ENCODE measurements at regions not wholly inside any gene's neighbourhood (a gene's known extent, or its start where the extent isn't known, plus 50 kb on each side); places are given as distances from the start of the nearest gene placed in this dataset.
"Not testable (repeated sequence)": the region's sequence is repeated elsewhere in the genome, so short reads cannot be mapped to it uniquely, and the experiment has no call there.

DNA sequence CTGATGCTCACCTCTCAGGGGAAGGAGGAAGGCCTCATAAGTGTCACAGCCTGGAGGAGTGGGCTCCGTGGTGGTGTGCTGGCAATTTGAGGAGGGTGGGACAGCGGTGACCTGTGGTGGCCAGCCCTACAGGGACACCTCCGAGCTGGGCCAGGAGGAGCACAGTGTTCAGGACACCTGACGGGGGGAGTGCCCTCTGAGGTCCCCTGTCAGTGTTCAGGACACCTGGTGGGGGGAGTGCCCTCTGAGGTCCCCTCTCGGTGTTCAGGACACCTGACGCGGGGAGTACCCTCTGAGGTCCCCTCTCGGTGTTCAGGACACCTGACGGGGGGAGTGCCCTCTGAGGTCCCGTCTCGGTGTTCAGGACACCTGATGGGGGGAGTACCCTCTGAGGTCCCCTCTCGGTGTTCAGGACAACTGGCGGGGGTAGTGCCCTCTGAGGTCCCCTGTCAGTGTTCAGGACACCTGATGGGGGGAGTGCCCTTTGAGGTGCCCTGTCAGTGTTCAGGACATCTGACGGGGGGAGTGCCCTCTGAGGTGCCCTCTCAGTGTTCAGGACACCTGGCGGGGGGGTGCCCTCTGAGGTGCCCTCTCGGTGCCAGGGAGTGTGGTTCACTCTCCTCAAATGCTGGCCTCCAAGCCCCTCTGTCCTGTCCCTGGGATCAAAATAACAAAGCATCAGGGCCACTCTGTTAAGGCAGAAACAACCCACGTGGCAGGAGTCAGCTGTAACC lies 73.4 kb upstream of the ZNF469 start:
- DNase-seq, result no peak

DNA sequence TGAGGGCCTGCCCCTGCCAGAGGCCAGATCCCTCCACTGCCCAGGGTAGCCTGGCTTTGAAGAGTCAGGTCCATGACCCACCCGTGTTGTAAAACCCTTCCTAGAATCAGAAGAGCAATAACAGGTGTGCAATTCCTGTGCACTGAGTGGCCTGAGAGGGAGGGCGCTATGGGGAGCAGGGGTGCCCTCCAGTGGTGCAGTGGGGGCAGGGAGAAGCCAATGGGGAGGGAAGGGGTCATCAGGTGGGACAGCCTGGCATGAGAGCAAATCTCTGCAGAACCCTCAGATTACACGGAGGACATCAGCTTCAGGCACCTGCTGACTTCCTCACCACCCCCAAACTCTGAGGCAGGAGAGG lies 72.9 kb upstream of the ZNF469 start:
- no peak for DNase-seq

DNA sequence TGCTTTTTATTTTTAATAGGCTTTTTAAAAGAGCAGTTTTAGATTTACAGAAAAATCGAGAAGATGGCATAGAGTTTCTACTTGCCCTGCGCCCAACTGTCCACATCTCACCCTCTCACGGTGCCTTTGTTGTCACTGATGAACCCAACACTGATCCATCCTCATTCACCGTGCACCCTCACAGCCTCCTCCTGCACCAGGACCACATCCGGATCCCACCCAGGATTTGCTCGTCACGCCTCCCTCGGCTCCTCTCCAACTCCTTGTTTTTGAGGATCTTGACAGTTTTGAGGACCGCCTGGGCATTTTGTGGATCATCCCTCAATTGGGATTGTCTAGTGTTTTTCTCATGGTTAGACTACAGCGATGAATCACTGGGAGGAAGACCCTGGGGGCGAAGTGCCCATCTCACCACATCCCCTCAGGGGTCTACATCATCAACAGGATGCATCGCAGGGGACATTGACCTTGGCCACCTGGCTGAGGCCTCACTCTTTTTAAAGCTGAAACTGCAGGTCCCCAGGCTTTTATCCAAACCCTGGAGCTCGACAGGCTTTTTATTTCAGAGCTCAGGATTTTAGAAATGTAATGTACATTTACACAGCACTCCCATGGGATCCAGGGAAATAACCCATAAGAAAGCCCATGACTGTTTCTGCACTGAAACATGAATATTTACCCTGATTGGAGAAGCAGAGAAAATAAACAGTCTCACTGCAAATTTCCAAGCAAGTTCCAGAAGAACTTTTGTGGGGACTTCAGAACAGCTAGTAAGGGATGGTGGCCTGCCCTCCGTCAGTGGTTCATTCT lies 71.8 kb upstream of the ZNF469 start:
- no peak for DNase-seq

DNA sequence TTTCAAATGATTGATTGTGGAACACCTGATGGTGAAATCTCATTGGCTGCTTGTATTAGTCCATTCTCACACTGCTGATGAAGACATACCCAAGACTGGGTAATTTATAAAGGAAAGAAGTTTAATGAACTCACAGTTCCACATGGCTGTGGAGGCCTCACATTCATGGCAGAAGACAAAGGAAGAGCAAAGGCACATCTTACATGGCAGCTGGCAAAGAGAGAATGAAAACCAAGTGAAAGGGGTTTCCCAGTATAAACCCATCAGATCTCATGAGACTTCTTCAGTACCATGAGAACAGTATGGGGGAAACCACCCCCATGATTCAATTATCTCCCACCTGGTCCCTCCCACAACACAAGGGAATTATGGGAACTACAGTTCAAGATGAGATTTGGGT lies 70.9 kb upstream of the ZNF469 start:
- not testable (repeated sequence) for DNase-seq

DNA sequence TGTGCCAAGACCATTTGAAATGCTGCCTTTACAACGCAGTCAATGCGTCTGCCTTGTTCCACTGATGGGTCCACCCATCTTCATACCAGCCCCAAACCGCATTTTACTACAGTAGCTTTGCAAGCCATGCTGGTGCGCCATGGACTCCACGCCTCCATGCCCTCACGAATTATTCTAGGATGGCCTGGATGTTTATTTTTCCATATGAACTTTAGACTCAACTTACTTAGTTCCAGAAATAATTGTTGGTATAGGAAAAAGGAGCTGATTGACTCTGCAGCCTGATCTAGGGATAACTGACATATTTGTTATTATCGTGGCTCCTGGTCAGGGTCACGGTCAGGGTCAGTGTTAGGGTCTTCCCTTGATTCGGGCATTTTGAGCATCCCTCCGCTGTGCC lies 70.0 kb upstream of the ZNF469 start:
- no peak for DNase-seq

DNA sequence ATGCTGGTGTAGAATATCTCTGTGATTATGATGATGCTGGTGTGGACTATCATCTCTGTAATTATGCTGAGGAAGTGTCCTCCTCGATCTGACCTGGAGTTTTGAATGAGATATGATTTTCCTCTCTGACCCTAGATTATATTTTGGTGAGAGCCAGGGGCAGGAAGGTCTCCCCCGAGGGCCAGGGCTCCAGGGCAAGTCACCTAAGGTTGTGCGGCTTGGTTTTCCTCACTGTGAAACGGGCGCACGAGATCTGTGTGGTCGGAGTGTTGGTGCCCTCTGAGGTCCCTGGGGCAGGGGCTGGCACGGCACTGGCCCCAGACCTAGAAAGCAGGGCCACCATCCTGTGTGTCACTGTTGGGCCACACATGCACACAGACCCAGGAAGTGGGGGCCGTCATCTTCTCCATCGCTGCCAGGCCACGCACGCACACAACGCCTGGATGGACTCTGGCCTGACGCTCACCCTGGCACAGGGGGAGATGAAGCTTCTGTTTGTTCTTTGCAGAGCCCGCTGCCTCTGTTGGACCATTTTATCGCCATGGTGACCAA lies 67.7 kb upstream of the ZNF469 start:
- no peak for DNase-seq

DNA sequence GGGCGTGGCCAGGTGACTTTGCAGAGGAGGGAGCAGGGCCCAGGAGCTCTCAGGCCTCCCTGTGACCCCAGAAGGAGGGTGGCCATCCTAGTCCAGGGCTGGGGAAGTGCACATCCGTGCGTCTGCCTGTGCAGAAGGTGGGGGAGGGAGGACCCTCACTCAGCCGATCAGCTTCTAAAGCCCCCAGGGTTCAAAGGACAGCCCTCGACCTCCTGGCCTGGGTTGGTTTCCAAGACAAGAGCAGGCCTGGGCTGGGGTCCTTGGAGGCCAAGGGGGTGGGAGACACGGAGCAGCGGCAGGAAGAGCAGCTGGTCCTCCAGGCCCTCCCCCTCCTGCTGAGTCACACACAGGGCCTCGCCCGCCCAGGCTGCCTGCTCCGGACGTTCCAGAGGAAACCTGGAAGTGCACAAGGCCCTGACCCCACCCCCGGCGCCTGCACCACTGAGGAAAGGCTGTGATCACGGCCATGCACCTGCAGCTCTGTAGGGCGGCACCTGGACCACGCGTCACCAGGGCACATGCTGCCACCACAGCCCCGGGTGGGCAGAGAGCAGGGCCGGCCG lies 67.1 kb upstream of the ZNF469 start:
- DNase-seq, result no peak

DNA sequence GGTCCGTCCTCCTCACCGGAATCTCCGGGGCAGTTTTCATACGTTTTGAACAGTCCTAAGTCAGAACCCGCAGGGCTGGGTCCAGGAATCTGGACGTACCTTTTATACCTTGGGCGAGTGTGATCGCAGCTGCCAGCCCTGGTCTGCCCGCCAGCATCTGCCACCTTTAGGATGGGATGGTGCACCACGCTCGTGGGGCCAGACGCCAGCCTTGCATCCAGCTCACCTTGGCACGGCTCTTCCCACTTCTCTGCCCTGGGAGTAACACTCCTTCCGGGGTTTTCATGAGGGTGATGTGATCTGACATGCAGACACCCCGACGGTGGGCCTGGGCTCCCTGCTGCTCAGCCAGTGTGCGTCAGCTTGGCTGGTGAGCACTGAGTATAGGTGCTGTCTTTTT lies 66.6 kb upstream of the ZNF469 start:
- no peak for DNase-seq

DNA sequence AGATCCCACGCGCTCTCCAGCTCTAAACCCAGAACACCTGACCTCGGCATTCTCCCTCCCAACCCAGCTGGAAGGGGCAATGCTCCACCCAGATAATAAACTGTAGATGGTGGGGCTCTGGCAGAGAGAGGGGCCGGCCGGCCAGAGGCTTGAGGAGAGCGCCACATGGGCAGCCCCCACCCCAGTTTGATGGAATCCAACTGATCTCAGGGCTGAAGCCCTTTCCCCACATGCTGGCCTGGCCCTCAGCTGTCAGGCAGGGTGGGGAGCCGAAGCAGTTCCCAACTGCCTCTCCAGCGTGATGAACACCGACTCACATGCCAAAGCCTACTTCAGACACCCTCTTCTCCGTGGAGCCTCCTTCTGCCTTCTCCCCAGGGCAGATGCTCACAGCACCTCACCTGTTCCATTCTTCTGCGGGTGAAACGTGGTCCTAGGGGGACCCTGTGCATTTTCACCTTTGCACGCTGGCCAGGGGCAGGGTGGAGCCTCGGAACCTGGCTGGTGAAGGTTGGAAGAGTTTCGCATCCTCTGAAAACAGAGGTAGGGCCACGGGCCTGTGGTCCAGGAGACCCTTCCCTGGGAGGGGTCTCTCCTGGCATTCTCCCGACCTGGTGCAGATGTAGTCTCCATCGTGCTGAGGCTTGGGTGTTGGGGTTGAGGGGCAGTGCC lies 65.7 kb upstream of the ZNF469 start:
- DNase-seq, result no peak

DNA sequence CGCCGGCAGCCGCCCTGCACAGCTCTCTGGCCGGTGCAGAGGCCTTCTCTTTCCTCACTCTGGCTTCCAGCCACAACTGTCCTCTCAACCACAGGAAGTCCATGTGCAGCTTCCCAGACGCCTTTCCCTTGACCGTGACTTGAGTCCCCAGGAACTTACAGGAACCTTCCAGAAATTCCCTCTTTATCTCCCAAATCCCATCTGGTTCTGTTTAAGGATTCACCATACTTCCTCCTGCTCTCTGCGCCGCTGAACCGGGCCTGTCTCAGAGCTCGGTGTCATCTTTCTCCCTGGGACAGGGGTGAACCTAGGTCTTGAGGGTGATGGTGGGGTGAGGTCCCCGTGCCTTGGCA lies 65.2 kb upstream of the ZNF469 start:
- no peak for DNase-seq

DNA sequence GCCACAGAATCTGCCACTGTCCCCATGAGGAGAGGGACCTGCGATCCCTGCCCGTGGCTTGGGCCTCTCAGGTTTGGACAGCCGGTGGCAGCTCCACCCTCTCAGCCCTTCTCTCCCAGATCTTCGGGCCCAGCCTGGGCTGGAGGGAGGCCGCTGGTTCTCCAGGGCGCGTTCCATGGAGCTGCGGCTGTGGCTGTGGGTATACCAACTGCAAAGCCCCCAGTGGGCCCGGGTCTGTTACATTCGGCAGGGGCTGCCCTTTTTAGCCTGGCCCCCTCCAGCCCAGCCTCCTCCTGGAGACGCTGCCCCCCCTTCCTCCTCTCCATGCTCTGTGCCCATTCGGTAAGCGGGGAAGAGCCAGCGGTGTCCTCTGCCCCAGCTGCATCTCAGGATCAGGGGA lies 64.7 kb upstream of the ZNF469 start:
- no peak for DNase-seq

DNA sequence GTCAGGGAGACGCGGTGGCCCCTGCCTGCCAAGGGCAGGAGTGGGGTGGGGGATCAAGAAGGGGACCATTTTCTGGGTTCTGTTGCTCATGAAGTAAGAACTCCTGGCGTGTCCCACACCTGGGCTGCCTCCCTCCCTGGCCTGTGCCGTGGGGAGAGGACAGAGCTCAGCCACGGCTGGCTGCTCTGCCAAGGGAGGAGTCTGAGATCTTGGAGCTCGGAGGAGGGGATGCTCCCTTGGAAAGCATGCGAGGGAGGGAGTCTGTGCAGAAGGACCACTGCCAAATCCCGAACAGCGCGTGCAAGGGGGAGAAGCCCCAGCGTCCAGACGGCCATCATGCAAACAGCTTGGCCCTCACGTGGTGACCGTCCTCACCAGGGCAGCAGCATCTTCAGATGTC lies 64.2 kb upstream of the ZNF469 start:
- DNase-seq, result no peak

DNA sequence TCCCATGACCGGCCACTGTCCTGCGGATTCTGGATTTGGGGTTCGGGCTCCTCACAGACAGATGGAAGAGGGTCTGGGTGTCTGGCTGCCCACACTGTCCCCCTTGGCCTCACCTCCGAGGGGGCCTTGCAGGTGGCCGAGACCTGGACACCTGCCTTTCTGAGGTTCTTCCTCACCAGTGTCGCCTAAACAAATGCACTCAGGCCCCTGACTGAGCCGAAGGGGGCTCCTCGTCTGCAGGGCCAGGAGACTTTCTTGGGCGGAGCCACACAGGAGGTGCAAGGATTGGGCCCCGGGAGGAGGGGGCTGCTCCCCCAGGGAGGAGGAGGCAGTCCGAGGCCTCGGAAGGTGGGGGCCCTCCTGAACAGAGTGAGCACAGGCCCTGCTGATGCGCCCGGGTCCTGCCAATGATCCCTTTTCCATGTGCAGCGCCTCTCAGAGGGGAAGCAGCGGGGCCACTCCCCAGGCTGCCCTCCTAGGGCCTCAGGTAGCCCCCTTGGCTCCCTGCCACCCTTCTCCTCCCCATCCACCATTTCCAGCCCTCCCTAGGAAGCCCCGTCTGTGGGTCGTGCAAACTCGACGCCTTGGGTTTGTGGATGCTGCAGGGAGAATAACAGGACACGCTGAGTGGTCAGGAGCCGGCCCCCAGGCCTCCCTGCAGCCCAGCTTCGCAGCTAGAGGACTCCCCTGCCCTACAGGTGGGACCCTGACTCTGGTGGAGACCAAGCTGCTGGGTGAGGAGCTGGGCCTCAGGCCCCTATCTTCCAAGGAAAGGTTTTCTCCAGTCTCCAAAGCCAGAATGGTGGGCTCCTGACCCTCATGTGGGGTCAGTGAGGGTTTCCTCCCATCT lies 63.4 kb upstream of the ZNF469 start:
- no peak for DNase-seq

DNA sequence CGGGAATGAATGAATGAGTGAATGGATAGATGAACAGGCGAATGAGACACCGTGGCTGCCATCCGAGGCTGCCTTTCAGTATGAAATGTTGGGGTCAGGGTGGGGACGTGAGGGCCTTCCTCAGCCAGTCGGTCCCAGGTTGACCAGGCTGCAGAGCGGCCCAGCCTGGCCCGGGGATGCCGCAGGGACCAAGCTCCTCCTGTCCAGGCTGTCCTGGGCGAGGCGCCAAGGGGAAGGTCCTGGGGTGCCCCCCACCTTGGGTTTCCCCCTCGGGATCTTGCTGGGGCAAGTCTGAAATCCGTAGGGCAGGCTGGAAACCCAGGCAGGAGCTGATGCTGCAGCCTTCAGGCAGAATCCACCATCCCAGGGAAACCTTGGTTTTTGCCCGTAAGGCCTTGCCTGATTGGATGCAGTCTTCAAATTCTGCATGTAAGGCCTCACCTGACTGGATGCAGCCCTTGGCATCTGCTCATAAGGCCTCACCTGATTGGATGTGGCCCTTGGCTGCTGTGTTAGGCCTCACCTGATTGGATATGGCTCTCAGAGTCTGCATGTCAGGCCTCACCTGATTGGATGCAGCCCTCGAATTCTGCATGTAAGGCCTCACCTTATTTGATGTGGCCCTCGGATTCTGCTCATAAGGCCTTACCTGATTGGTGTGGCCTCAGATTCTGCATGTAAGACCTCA lies 61.7 kb upstream of the ZNF469 start:
- no peak for DNase-seq

DNA sequence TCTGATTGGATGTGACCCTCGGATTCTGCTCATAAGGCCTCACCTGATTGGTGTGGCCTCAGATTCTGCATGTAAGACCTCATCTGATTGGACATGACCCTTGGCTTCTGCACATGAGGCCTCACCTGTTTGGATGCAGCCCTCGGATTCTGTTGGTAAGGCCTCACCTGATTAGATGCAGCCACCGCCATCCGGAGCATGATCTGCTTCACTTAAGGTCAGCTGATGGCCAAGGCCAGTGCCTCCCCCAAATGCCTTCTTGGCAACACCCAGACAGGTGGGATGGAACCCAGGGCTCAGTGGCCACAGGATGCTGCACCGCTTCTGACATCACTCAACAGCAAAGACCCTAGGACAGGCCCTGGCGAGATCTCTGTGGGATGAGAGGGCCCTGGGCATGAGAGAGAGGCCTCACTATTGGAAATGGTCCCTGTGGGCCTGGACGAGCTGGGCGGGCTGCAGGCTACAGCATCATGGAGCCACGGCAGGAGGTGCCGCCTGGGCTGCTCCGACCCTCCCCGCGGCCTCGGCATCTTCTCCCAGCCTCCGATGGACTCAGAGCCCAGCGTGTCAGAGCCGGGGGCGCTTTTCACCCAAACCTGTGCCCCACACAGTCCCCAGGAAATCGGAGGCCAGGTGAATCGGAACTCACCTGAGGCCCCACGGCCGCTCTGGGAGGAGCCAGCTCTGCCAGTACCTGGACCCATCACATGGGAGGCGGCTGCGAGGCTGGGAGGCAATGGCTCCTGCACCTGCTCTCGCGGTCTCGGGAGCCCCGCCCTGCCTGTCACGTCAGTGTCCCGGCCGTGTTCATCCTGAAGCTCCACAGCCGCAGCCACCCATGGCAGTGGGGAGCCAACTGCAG lies 60.9 kb upstream of the ZNF469 start:
- DNase-seq, result no peak

DNA sequence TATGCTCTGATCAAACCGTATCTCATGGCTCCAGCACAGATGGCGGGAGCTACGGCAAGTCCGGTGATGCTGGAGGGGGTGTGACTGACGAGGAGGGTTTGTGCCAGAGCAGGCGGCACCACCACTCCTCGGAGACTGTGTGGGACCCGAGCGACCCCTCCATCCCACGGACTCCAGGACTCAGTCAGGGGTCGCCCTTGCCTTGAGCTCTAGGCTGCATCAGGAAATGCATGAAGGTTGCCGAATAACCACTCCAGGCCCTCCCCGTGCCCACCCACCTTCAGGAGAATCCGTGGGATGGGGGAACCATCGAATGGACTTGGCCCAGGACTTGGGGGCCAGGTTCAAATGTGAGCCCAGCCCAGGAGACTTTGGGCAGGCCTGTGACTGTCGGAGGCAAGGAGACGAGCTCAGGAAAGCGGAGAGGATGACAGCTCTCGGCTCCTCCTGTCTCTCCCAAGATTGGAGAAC lies 60.2 kb upstream of the ZNF469 start:
- no peak for DNase-seq

DNA sequence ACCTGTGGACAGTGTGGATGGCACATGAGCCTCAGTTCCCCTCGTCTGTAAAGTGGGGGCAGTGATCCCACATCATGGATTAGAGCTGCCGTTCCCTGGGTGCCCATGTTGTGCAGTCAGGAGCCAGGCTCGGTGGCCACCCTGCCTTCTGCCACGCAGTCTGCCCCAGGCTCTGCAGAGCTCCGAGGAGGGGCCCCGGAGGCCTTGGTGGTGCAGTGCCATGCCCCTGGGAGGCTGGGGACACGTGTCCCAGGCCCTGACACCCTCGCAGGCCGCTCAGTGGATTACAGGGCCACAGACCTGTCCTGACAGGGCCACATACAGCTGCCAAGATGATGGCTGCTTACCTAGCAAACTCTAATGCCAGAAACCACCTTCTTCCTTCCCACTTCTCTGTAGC lies 59.7 kb upstream of the ZNF469 start:
- no peak for DNase-seq

DNA sequence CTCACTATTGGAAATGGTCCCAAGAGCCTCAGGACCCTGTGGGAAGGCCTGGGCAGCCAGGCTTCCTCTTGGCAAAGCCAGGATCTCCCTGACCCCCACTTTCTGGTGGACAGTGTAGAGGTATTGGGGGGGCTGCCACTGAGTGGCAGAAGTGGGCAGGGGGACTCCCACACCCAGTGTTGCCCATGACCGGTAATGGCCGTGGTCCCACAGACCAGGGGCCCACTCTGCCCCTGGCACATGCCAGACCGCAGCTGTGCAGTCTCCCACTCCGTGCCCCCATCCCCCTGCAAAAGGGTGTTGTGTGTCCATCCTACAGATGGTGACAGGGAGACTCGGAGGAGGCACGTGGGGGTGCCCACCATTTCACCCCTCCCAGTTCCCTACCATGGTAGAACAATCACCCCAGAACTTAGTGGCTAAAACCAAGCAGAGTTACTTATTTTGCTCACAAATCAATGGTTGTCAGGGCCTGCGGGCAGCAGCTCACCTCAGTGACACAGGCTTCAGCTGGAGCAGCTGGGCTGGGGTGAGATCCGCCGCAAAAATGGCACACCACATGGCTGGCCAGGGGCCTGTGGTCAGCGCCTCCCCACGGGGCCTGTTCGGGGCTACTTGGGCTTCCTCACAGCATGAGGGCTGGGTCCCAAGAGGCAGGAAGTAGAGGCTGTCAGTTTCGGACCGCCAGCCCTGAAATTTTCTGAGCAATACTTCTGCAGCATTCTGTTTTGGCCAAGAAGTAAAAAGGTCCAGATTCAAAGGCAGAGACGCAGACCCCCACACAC lies 59.0 kb upstream of the ZNF469 start:
- DNase-seq, result no peak

DNA sequence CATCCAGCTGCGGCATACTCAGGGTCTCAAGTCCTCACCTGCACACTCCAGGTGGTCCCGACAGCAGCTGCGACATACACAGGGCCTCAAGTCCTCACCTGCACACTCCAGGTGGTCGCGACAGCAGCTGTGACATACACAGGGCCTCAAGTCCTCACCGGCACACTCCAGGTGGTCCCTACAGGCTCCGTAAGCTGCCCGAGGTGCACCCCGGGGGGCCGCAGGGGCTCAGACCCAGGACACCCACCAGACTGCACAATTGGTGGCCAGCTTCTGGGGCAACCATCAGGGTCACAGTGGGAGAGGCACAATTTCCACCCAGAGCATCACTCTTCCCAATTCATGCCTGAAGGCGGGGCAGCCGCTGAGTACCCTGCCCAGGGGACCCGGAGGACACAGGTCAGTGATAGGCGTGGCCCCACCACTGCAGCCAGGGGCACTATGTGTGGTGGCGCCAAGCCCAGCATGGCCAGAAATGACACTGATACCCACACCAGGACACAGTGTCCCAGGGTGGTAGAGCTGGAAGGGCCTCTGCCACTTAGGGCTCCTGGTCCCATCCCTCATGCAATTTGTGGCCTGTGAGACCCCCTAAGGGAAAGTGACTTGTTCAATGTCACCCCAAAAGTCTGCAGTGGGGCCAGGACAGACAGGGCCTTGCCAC lies 57.5 kb upstream of the ZNF469 start:
- DNase-seq, result no peak

All from activated CD4-positive, alpha-beta T cell treated with anti-CD3 and anti-CD28 coated beads, Interleukin-2, amount 50 U/mL, for 4 hours (primary cell).